GM13977 (cell line): ENCODE measurements at regions not wholly inside any gene's neighbourhood (a gene's known extent, or its start where the extent isn't known, plus 50 kb on each side); places are given as distances from the start of the nearest gene placed in this dataset.

Source experiments
- DNase-seq: peaks from one replicate; pipeline ENCODE4 v3.0.0; 2012; ENCODE audit warnings: low spot score
- in situ Hi-C: fragments of 300-500 bp; cut with MboI; formaldehyde crosslinking; loops from one replicate; pipeline ENCODE4 v1.12.0; 2022; ENCODE audit warnings: low sequenced_read_pairs, low pct_unique_long_range_greater_than_20kb, mixed read lengths, inconsistent platforms; ENCODE audit not compliant: unreplicated experiment
- TF ChIP-seq, protein P1 (sequence below): IDR thresholded peaks from 2 replicates; pipeline ENCODE4 v1.5.1; 2012; ENCODE audit warnings: mild to moderate bottlenecking, control low read depth; ENCODE audit not compliant: insufficient read depth; ENCODE audit errors: extremely low read depth, missing control alignments

DNA sequence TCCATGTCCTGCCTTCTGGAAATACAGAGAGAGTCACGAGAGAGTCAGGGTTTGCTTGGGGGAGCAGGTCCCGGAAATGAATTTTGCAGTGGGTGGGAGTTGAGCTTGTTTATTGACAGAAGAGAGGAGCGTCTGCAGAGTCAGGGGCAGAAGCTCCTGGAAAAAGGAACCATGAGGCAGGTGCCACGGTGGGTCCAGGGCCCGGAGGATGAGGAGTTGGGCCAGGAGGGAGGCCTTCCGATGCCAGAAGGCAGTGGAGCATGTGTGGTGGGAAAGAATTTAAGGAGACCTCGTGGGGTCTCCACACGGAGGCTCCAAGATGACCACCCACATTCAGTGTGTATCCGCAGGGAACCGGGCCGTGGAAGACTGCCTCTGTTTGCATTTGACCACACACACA lies 461.2 kb downstream of the BRD1 start:
- in situ Hi-C loops, result no loop called here
- TF ChIP-seq, protein P1, sequence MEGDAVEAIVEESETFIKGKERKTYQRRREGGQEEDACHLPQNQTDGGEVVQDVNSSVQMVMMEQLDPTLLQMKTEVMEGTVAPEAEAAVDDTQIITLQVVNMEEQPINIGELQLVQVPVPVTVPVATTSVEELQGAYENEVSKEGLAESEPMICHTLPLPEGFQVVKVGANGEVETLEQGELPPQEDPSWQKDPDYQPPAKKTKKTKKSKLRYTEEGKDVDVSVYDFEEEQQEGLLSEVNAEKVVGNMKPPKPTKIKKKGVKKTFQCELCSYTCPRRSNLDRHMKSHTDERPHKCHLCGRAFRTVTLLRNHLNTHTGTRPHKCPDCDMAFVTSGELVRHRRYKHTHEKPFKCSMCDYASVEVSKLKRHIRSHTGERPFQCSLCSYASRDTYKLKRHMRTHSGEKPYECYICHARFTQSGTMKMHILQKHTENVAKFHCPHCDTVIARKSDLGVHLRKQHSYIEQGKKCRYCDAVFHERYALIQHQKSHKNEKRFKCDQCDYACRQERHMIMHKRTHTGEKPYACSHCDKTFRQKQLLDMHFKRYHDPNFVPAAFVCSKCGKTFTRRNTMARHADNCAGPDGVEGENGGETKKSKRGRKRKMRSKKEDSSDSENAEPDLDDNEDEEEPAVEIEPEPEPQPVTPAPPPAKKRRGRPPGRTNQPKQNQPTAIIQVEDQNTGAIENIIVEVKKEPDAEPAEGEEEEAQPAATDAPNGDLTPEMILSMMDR, result no peak
- DNase-seq, result no peak

DNA sequence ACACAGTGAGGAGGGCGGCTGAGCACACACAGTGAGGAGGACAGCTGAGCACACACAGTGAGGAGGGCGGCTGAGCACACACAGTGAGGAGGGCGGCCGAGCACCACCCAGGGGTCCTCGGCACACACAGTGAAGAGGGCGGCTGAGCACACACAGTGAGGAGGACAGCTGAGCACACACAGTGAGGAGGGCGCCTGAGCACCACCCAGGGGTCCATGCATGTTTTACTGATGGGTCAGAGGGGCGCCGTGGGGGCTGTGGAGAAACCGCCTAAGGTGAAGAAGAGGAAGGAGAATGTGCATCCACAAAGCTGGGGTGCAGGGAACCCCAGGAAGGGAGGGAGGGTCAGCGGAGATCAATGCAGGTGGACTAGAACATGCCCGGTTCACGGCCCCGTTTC lies 461.8 kb downstream of the BRD1 start:
- DNase-seq, result no peak
- TF ChIP-seq, protein P1, result no peak
- in situ Hi-C loops, result no loop called here

DNA sequence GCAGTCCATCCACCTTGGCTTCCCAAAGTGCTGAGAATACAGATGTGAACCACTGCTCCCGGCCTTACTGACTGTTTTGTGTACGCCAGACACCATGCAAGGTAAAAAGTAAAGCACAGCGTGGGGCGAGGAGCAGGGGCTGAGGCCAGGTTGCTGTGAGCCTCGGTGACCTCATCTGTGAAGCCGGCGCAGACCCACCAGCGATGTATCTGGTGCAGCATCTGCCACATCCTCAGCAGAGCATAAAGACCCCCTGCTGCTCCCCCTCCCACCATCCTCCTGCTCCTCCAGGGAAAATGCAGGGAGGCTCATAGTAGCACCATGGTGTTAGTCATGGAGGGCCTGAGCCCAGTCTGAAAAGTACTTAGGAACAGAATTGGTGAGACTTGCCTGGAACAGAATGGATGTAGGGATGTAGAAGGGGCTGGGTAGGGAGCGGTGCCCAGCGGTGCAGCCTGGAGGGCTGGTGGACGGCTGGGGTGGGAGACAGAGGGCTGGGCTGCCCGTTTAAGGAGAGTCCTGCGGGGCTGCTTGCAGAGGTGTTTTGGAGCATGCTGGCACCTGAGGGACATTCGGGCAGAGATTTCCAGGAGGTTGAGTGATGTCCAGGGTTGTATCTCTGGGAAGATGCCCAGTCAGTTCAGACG lies 462.4 kb downstream of the BRD1 start:
- in situ Hi-C loops, result no loop called here
- TF ChIP-seq, protein P1, result no peak
- no peak for DNase-seq

DNA sequence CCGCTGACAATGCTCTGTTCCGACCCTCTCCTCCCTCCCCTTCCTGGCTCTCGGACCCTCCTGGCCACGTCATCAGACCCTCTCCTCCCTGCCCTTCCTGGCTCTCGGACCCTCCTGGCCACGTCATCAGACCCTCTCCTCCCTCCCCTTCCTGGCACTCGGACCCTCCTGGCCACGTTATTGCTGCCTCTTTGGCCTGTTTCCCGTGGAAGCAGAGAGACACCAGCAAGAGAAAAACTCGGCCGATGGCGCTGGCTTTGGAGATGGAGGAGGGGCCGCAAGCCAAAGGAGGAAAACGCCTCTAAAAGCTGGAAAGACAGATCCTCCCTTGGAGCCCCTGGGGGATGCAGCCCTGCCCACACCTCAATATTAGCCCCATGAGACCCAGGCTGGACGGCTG lies 463.3 kb downstream of the BRD1 start:
- in situ Hi-C loops, result no loop called here
- TF ChIP-seq, protein P1, result no peak
- no peak for DNase-seq

DNA sequence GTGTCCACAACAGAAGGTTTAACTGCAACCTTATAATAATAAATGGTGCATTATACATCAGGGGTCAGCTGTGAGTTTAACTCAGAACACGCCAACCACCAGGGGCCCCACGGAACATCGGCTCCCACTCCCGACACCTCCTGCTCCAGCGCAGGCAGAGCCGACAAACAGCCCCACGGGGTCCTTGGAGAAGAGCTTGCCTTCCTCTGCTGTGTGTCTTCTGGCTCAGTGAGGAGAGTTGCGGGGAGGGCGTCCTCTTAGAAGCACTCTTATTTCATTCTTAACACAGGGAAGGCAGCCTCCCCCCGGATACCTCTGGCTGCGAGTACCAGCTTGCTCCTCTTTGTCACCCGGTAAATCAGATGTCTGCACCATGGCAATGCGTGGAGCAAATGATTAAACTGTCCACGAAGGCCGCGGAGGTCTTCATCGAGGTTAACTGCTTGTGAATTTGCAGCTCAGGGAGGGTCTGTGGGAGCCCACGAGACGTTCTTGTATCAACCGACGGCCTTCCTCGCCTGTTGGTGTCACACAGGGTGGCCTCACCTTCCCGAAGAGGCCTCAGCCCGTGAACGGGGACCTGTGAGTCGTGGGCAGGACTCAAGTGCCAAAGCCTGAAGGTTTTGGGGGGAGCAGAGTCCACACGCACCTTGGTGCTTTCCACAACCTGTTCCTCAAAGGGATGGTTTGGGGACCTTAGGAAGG lies 464.0 kb downstream of the BRD1 start:
- in situ Hi-C loops, result no loop called here
- no peak for DNase-seq
- TF ChIP-seq, protein P1, result no peak

DNA sequence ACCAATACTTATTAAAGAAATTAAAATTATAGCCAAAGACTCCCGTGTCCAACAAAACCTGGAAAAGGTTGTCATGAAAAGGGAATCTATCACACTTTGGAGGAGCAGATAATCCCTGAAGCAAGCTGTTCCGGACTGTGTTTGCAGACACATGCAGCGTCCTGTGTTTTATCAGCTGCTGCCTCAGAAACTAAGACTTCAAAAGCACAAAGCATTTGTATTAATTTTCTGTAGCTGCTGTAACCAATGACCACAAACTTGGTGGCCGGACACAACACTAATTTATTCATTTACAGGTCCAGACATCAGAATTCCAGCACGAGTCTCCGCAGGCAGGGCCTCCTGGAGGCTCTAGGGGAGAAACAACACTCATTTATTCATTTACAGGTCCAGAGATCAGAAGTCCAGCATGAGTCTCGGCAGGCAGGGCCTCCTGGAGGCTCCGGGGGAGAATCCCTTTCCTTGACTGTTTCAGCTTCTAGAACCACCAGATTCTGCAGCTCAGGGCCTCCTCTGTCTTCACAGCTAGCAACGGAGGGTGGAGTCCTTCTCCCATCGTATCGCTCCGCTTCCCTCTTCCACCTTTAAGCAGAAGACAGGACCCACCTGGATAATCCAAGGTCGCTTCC lies 465.3 kb downstream of the BRD1 start:
- in situ Hi-C loops, result no loop called here

More for the DNA sequence above, 465.3 kb downstream of the BRD1 start:
- no peak for DNase-seq
- TF ChIP-seq, protein P1, result no peak
